NCI-H510A treated with DMSO at 0.1 percent for 48 hours (cell line): ENCODE measurements at regions not wholly inside any gene's neighbourhood (a gene's known extent, or its start where the extent isn't known, plus 50 kb on each side); places are given as distances from the start of the nearest gene placed in this dataset.
"Not testable (repeated sequence)": the region's sequence is repeated elsewhere in the genome, so short reads cannot be mapped to it uniquely, and the experiment has no call there.

Experiments used
- DNase-seq: peaks from one replicate; lab custom pipeline; 2025; lab: John Stamatoyannopoulos, UW

- no peak for DNase-seq
Measured at GRCh38 chr6:4677011-4677750, 99.0 kb upstream of the CDYL start.

GRCh38 chr6:4676016-4676415, 100.2 kb upstream of the CDYL start:
- no peak for DNase-seq

GRCh38 chr6:4675121-4675520, 101.1 kb upstream of the CDYL start:
- DNase-seq: no peak

GRCh38 chr6:4673861-4674260, 102.3 kb upstream of the CDYL start:
- DNase-seq: no peak

GRCh38 chr6:4672772-4673171, 103.4 kb upstream of the CDYL start:
- DNase-seq: no peak

- DNase-seq: no peak
Measured at GRCh38 chr6:4671587-4672115, 104.6 kb upstream of the CDYL start.

- DNase-seq: no peak
Measured at GRCh38 chr6:4670824-4671409, 105.3 kb upstream of the CDYL start.

- DNase-seq: no peak
Measured at GRCh38 chr6:4670290-4670689, 105.9 kb upstream of the CDYL start.

GRCh38 chr6:4668271-4669179, 107.7 kb upstream of the CDYL start:
- no peak for DNase-seq

GRCh38 chr6:4667591-4667990, 108.6 kb upstream of the CDYL start:
- no peak for DNase-seq

GRCh38 chr6:4666886-4667513, 109.2 kb upstream of the CDYL start:
- no peak for DNase-seq

- no peak for DNase-seq
Measured at GRCh38 chr6:4665489-4666417, 110.5 kb upstream of the CDYL start.

GRCh38 chr6:4664911-4665310, 111.3 kb upstream of the CDYL start:
- no peak for DNase-seq

- no peak for DNase-seq
Measured at GRCh38 chr6:4664117-4664626, 112.0 kb upstream of the CDYL start.

- no peak for DNase-seq
Measured at GRCh38 chr6:4662886-4663285, 113.3 kb upstream of the CDYL start.

GRCh38 chr6:4661391-4661790, 114.8 kb upstream of the CDYL start:
- no peak for DNase-seq

- DNase-seq: no peak
Measured at GRCh38 chr6:4660377-4661321, 115.6 kb upstream of the CDYL start.

GRCh38 chr6:4659719-4660118, 116.5 kb upstream of the CDYL start:
- not testable (repeated sequence) for DNase-seq

- no peak for DNase-seq
Measured at GRCh38 chr6:4658486-4658885, 117.7 kb upstream of the CDYL start.

- DNase-seq: no peak
Measured at GRCh38 chr6:4656106-4656505, 120.1 kb upstream of the CDYL start.
